NCI-H1930 (cell line): ENCODE measurements at regions not wholly inside any gene's neighbourhood (a gene's known extent, or its start where the extent isn't known, plus 50 kb on each side); places are given as distances from the start of the nearest gene placed in this dataset.

ENCODE experiments used
- DNase-seq, 2 experiments: peaks; one replicate each; lab custom pipeline; 2025; lab: John Stamatoyannopoulos, UW

- no peak for DNase-seq
These were observed 50.8 kb upstream of the NAV2 start for GRCh38 chr11:19661827-19662226.

- DNase-seq = no peak
These were observed 52.6 kb upstream of the NAV2 start for GRCh38 chr11:19660076-19660475.

- DNase-seq = no peak
These were observed 53.1 kb upstream of the NAV2 start for GRCh38 chr11:19659529-19659928.

- no peak for DNase-seq
These were observed 54.3 kb upstream of the NAV2 start for GRCh38 chr11:19658344-19658743.

- DNase-seq = no peak
These were observed 56.5 kb upstream of the NAV2 start for GRCh38 chr11:19656140-19656541.

- DNase-seq = no peak
These were observed 59.8 kb upstream of the NAV2 start for GRCh38 chr11:19652623-19653375.

GRCh38 chr11:19651653-19652052 is 61.0 kb upstream of the NAV2 start:
- DNase-seq = no peak

- no peak for DNase-seq
These were observed 61.6 kb upstream of the NAV2 start for GRCh38 chr11:19651028-19651427.

- DNase-seq = no peak
These were observed 62.2 kb upstream of the NAV2 start for GRCh38 chr11:19650467-19650866.

GRCh38 chr11:19649751-19650150 is 62.9 kb upstream of the NAV2 start:
- no peak for DNase-seq

GRCh38 chr11:19648321-19648720 is 64.3 kb upstream of the NAV2 start:
- no peak for DNase-seq

GRCh38 chr11:19647816-19648215 is 64.8 kb upstream of the NAV2 start:
- no peak for DNase-seq

GRCh38 chr11:19646921-19647320 is 65.7 kb upstream of the NAV2 start:
- DNase-seq = no peak

GRCh38 chr11:19646308-19646707 is 66.3 kb upstream of the NAV2 start:
- DNase-seq = no peak

GRCh38 chr11:19644316-19644715 is 68.3 kb upstream of the NAV2 start:
- DNase-seq = no peak

- no peak for DNase-seq
These were observed 70.2 kb upstream of the NAV2 start for GRCh38 chr11:19642185-19643158.

- no peak for DNase-seq
These were observed 73.0 kb upstream of the NAV2 start for GRCh38 chr11:19639603-19640105.

GRCh38 chr11:19635332-19635731 is 77.3 kb upstream of the NAV2 start:
- DNase-seq = no peak

GRCh38 chr11:19633276-19633675 is 79.4 kb upstream of the NAV2 start:
- DNase-seq = no peak

GRCh38 chr11:19632499-19632834 is 80.2 kb upstream of the NAV2 start:
- DNase-seq = no peak

GRCh38 chr11:19631712-19632498 is 80.7 kb upstream of the NAV2 start:
- DNase-seq = no peak

GRCh38 chr11:19628018-19628417 is 84.6 kb upstream of the NAV2 start:
- DNase-seq = no peak
